Inflammatory macrophage treated with lipopolysaccharide for 1 hour (primary cell): ENCODE measurements at regions not wholly inside any gene's neighbourhood (a gene's known extent, or its start where the extent isn't known, plus 50 kb on each side); places are given as distances from the start of the nearest gene placed in this dataset.

Experiments
- DNase-seq, 2 donors: peaks; one replicate each; pipeline ENCODE4 v3.0.0-alpha.2; 2020 to 2022

- peak; percentile 53 to 59 for DNase-seq
Measured at GRCh38 chr13:30359991-30360390, 52.6 kb upstream of the KATNAL1 start.

- DNase-seq, result no peak
Measured at GRCh38 chr13:30360586-30360985, 53.2 kb upstream of the KATNAL1 start.

- no peak for DNase-seq
Measured at GRCh38 chr13:30362005-30362788, 54.8 kb upstream of the KATNAL1 start.

- DNase-seq, result no peak
Measured at GRCh38 chr13:30362869-30363268, 55.5 kb upstream of the KATNAL1 start.

- no peak for DNase-seq
Measured at GRCh38 chr13:30363725-30364124, 56.4 kb upstream of the KATNAL1 start.

- DNase-seq, result peak in 1 of 2 donors; percentile 14
Measured at GRCh38 chr13:30364133-30364532, 56.8 kb upstream of the KATNAL1 start.

- no peak for DNase-seq
Measured at GRCh38 chr13:30364876-30365275, 57.4 kb upstream of the UBE2L5 start.

- DNase-seq, result peak in 1 of 2 donors; percentile 32
Measured at GRCh38 chr13:30366088-30366487, 56.2 kb upstream of the UBE2L5 start.

GRCh38 chr13:30367296-30367695 lies 55.0 kb upstream of the UBE2L5 start:
- DNase-seq, result no peak

- no peak for DNase-seq
Measured at GRCh38 chr13:30370146-30370545, 52.1 kb upstream of the UBE2L5 start.

- no peak for DNase-seq
Measured at GRCh38 chr13:30370916-30371521, 51.3 kb upstream of the UBE2L5 start.

GRCh38 chr13:30371649-30372265 lies 50.5 kb upstream of the UBE2L5 start:
- no peak for DNase-seq
